ENCODE measurements at regions not wholly inside any gene's neighbourhood (a gene's known extent, or its start where the extent isn't known, plus 50 kb on each side); places are given as distances from the start of the nearest gene placed in this dataset.

DNA sequence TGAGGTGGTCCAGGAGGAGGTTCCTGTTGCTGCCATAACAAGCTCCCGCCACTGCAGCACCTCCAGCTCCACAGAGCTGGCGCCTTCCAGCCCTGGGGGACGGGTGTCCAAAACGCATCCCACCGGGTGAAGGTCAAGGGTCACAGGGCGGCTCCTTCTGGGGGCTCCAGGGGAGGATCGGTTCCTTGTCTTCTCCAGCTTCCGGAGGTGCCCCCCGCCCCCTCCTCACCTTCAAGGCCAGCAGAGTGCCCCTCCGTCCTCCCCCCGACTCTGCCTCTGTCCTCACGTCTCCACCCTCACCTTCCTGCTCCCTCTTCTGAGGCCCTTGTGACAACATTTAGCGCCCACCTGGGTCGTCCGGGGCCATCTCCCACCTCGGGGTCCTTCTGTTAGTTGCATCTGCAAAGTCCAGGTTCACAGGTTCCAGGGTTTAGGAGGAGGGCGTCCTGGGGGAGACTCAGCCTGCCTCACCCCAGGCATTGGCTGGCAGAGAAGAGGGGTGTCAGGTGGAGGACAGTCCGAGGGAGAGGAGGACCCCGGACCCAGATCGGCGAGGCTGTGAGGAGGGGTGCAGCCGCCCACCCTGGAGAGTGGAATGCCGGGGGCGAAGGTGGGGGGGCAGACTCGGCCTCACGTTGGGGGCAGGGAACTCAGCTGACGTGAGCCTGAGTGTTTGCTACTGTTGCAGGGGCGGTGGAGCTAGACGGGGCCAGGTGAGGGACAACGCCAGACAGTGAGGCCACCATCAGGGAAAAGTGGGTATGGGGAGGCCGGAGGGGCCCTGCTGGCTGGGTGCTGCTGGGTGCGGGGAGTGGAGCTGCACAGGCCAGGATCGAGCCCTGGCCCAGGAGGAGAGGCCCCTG, 205.5 kb upstream of the C14orf180 start:
- no peak for DNase-seq

DNA sequence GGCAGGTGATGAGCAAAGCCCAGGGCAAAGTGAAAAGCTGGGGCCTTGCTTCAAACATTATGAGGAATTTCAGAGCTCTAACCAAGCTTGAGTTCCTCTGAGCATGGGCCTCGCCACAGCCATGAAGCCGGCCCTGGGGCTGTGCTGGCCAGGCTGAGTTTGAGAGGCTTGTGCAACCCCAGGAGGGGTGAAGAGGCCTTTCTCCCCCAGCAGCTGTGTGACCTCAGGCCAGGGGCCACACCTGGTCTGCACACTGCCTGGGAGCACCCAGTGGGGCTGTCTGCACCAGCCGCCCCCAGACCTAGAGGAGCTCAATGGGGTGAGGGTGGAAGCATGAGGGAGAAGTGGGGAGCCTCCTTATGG, 204.9 kb upstream of the C14orf180 start:
- no peak for DNase-seq

DNA sequence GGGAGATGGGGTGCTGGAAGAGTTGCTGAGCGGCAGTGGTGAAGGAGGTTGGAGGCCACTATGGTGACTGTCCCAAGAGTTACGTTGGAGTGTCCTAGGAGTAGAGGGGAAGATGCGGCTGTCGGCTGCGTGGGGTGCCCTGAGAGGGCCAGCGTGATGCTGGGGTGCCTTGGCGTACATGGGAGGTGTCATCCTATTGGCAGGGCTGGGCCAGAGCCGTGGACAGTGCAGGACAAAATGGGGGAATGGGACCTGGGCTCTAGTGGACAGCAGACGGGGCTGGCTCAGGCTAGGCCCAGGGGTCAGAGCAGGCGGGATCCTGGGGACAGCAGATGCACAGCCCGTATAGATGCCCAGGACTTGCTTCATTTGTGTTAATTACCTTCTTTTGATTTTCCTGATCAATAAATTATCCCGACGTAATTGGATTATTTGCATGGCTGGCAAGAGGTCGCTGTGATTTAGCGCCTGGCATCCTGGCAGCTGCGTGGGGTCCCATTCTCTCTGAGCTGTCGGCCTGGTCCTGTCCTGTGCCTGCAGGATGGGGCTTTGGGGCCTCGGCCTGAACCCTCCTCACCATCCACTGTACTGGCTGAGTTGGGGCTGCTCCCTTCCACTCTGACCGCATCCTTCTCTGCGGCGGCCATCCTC, 203.9 kb upstream of the C14orf180 start:
- no peak for DNase-seq

DNA sequence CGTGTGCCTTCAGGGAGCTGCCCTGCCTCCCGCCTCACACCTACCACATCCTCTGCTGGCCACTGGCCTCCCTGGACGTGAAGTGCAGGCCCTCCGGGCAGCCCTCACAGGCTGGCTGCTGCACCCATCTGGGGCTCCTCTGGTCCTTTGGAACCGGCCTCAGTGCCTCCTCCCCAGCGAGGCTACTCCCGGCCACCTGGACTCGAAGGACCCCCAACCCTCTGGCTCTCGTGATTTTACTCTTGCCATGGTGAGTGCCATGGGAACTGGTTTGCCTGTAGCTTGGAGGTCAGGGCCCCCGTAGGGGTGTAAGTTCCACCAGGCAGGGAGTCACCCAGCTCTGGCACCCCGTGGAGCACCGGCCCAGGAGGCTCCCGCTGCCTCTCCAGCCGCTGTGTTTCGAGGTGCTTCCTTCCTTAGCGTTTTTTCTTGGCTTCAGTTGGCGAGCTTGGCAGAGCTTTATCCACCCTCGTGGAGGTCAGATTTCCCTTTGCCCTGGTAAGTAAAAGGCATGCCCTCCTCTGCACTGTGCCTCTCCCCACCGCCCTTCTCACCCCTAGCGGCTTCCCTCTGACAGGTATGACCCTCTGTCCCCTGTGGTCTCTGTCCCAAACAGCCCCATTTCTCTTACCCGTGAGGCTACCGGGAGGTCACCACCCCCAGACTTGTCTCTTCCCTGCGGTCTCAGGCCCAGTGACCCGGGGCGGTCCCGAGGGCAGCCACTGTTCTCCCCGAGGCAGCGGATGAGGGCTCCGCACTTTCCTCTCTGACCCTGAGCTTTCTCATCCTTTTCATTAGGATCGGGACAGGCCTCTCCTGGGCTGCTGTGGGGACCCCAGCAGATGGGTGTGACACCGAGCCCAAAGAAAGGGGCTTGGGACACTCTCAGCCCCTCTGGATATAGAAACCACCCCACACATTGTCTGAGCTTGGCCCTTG, 203.1 kb upstream of the C14orf180 start:
- DNase-seq, result no peak

DNA sequence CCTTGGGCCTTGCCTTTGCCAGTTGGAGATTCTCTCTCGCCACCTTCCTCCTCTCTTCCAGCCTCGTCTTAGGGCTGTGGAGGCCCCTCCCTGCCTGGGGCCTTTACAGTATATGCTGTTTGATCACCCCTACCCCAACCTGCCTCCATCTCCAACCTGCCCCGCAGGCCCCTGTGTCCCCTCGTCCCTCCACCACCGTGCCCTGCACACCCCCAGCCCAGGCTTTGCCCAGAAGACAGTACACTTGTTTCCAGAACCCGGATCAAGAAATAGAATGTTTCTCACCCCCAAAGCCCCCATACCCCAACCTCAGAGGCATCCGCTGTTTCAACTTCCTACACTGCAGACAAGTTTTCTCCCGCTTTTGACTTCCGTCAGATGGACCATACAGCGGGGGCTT, 202.3 kb upstream of the C14orf180 start:
- no peak for DNase-seq

DNA sequence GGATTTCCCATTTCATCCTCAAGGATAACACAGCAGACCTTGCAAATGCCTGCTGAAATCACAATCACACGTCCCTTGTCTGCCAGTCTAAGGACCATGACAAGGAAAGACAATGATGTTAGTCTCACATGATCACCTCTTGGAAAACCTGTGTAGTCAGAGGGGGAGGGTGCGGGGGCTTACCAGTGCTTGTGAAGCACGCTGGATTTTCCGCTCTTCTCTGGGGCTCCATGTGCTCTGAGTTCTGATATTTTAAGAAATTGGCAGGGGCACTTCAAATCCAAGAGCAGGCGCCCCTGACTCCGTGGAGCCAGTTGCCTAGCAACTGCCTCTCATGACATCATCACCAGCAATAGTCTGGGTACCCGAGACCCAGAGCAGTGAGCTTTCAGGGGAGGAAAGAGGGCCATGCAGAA, 200.9 kb upstream of the C14orf180 start:
- no peak for DNase-seq

DNA sequence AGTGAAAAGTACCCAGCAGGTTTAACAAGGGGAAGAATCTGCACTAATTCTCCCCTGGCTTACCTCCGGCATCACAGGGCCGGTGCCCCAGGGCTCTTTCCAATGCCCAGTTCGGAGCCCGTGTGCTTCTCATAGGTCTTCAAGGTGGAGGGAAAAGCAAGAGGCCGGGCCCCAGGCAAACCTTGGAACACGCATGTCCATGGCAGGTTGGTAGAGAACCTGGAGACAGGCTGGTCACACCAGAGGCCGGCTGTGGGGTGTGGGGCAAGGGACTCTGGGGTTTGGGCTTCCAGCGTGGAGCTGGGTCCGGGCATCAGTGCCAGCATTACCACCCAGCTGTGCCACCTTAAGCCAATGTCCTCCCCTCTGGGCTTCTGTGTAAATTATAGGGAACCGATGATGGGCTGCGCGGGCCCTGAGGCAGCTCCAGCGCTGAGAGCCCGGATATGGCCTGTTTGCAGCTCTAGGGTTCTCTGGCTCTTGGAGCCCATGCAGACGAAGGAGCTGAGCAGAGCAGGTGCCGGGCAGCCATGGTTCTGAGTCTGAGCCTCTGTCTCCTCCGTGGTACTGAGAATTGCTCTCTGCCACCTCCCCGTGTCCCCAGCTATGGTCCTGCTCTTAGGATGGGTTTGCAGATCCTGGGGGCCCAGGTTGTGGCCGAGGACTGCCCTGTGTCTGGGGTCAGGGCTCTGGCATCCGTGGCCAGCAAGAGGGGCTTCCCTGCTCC, 197.0 kb upstream of the C14orf180 start:
- no peak for DNase-seq

DNA sequence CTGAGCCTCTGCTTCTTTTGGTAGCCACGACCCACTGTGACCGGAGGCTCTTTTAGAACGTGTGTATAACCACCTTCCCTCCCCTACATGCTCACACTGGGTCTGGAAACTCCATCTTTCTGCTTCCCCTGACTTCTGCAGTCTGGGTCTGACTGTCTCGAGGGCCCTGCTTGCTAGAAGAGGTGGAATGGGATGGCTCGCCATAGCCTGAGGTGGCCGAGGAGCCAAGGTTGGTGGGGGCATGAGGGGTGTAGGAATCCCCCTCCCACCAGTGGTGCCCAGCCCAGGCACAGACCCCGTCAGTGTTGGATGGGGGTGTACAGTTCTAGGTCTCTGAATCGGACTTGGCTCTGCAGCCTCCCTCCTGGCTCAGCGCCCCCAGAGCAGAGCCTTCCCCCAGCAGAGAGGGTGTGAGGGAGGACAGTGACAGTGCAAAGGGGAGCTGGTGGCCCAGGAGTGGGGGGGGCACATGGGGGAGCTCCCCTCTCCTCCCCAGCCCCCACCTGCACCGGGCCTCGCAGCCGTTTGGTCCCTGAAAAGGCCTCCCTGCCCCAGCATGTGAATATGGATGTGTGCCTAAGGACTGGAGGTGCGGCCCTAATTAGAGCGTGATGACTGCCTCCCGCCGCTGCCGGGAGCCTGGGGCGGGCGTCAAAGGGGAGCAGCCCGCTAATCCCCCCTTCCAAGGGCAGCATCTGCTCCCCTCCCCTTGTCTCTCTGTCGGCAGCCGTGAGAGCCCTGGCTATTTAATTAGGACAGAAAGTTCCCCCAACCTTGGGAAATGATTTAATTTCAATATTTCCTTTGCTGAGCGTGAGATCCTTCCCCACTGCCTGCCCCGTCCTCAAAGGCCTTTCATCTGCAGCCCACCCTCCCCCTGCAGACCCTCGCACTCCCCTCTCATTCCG, 196.2 kb upstream of the C14orf180 start:
- no peak for DNase-seq

DNA sequence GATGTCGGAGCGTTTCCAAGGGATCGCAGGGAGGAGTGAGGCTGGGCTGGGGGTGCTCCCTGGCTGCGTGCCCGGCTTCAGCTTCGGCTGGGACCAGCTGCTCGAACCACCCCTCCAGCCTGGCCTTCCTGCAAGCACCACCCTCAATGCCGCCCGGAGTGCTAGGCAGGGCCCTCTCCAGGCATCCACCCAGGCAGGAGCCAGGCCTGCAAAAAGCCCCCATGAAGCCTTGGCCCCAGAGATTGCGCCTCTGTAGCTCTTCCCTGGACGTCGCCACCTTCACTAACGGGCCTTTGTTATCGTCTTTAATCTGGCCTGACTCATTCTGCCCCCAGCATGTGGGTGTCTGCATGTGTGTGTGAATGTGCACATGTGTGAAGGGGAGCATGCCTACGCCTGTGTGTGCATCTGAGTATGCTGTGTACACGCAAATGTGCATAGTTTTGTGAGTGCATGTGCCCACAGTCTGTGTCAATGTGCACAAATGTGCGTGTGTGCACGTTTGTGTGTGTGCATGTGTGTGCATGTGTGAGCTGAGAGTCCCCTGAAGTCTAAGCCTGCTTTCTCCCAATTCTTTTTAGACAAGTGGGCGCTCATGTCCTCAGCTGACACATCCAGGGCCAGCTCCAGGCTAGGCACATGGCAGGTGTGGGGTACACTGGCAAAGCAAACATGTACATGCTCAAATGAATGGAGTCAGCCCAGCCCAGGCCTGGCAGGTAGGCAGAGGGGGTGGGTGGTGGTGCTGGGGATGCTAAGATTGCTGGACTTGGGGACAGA, 195.4 kb upstream of the C14orf180 start:
- DNase-seq, result no peak

DNA sequence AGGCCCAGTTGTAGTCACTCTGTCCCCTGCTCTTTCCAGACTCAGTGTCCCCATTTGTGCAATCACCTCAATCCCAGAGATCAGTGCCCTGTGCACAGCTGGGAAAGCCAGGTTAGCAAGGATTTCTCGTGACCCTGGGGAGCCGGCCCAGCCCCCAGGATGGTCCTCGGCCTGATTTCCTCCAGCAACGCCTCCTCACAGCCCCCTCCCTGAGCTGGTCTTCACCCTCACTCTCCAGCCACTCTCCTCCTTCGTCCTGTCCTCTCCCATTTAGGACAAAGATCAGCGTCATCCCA, 194.8 kb upstream of the C14orf180 start:
- DNase-seq, result no peak

DNA sequence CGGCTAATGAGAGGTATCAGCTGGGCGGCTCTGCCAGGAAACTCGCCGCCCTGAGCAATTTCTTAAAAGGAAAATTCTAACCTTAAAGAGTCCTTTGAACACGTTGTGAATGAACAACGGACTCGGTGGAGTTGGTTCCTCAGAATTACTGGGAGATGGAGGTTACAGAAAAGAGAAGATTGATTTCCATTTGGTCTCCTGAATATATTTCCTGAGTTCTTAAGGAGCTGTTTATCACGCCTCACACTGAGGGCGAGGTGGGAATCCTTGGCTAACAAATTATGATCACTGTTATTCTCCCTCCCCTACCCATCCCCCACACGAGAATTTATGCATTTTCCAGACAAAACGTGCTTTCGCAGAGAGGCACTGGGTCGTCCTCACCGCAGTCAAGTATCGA, 194.5 kb upstream of the C14orf180 start:
- DNase-seq, result no peak

DNA sequence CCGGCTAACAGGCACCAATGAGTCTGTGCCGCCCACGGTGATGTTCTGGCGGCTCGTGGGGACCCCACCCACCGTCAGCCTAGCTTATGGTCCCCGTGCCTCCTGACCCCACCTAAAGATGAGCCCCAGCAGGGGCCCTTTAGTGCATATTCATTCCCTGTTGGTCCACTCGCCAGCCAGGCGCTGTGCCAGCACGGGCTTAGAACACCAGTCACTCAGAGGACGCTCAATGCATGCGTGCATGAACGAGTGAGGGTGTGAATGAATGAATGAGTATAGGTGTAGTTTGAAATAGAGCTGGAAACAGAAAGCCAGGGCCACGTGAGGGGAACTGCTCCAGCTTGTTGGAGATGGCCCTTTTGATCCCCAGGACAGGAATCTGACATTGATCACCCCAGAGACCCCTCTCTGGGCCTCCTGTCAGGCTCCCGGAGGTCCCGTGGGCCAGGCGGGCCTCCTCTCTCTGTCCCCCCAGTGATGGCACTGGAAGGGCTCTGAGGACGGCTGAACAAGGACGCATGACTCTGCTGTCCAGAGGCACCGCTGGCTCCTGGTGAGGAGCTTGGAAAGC, 193.9 kb upstream of the C14orf180 start:
- no peak for DNase-seq

DNA sequence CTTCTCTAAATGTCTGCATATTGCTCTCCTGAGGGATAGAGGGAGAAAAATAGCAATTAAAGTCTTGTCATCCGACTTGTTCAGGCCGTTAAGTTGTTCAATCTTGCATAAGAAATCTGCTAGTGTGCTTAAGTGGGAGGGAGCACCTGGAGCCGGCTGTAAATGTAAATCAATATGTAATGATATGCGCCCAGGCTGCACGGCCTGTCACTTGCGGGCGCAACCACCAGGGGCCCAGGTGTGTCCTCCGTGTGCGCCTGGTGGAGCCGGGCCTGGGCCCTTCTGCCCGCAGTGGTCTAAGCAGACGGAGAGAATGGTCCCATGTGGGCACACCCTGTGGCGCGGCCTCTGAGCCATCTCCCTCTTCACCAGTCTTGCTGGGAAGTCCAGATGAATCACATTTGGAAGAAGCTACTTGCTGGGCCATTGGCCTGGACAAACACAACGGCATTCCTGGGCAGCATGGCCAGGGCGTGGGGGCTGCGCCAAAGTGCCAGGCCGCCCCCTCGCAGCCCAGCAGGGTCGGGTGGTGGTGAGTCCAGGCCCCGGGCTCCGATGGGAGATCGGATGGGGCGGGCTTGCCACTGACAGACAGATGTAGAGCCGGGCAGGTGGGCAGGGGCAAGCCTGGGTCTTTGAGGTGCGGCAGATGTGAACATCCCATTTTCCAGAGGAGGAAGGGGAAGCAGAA, 193.3 kb upstream of the C14orf180 start:
- DNase-seq, result no peak

DNA sequence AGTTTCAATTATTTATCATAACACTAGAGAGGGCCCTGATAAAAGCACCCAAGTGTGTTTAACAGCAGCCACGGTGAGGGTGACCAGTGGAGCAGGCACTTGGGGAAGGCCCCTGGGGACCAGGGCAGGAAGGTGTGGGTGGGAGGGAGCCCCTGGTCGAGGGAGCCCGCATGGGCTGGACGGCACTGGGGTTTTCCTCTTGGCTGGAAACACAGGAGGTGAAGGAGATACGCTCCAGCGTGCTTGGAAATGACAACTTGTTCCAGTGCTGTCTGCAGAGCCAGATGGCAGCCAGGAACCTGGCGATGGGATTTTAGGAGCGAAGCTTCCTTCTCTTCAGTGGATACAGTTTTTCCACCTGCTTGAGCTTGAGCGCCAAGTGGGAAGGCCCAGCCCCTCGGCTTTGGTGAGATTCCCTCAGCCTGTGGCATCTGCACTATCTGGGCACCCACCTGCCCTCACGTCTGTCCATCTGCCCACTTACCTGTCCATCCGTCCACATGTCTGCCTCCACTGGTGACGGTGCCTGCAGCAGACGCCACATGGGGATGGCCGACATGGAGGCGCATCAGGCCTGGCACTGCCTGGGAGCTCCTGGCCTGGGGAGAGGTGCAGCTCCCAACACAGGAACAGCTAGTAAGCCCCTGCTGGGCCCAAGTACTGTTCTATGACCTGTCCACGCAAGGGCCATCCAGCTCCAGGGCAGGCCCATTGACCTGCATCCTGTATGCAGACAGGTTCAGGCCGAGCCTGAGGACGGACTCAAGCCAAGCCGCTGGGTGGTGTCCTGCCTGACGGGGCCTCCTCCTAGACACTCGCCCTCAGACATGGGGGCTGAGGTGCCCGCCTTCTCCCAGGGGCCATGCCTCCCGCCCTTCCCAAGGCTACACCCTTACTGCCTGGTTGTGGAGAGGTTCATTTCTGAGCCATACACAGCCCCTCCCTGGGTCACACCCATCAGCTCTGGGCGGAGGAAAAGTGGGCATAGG, 192.2 kb upstream of the C14orf180 start:
- DNase-seq, result no peak

DNA sequence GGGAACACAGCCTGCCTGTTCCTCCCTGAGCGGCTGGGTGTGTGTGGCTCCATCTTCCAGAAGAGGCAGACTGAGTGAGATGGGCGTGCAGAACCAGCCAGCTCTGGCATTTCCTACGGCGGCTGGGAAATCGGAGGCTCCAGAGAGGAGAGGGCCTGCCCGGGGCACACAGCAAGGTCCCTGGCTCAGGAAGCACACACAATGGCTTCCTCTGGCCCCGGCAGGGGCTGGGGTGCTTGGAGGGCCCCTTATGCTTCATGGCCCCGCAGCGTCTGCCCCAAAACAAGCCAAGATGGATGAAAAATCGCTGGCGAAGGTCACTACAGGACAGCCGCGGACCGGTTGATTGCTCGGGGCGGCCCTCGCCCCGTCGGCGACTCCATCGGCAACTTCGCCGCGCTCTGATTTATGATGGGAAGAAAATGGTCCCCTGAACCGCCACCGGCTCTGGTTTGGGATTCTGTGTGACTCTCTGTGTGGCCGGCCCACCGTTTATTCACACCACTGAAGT, 191.5 kb upstream of the C14orf180 start:
- no peak for DNase-seq

DNA sequence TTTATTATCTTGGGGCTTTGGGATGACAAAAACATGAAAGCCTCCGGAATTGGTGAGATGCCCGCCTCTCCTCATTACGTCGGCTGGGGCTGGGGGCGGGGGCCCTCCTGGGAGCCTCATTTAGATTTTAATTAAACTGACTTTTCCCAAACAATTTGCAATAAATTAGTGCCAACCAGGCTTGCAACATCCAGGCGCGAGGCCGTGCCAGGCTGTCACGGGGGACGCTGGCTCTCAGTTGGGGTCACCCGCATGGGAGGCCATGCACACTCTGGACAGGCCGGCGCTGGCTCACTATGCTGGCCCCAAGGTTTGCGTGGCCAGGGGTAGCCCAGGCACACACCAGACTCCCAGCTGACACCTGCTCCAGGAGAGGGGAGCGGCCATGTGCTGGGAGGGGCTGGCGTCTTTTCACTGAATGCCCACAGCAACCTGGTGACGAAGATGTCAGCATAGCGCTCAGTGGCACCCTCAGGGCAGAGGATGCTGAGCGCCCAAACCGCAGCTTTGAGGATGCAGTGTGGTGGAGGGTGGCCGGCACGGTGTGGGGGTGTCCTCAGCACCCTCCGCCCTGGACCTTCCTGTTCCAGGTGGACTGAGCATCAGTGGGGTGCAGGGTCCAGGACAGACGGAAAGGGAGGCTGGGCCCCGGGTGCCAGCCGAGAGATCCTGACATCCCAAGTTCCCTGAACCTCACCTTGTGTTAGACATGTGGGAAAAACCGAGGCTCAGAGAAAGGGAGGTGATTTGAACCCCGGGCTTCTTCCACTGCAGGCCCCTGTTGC, 190.8 kb upstream of the C14orf180 start:
- DNase-seq, result no peak

DNA sequence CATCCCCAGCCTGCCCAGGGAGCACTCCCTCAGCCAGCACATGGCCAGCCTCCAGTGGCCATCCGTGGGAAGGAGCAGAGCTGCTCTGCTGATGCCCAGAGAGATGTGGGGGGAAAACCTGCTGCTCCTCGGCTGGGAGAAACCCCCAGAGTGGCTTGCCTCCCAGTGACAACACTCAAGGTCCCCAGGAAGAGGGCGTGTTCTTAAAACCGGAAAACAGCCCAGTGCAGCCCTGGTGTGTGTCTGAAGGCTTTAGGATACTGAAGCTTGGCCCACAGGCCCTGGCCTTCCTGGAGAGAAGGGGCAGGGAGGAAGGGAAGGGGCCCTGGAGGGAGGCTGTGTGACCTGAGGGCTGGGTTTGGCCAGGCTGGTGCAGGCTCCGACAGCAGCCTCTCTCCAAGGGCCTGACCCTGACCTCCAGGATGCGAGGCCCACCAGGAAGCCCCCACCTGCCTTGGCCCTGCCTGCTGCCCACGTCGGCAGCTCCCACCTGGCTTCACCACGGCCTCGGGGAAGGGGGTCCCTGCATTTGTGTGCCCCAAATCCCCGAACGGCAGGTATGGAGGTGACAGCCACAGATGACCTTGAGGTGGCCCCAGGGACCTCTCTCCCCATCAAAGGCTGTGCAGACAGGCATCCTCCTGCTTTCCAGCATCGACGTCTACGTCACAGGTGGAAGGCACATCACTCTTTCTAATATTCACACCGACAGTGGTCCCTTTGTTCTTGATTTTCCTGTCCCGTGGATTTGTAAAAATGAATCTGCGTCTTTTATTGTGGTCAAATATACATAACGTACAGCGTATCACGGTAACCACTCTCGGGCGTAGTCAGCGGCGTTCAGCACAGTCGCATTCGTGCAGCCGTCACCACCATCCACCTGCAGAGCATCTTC, 190.0 kb upstream of the C14orf180 start:
- DNase-seq, result no peak
